Hepatocyte (in vitro differentiated cells): ENCODE measurements at regions not wholly inside any gene's neighbourhood (a gene's known extent, or its start where the extent isn't known, plus 50 kb on each side); places are given as distances from the start of the nearest gene placed in this dataset.

ENCODE experiments used
- EZH2 ChIP-seq: fragments of 200-600 bp; sonication (generic); IDR thresholded peaks from 2 replicates; pipeline ENCODE4 v1.6.1; 2016; ENCODE audit warnings: antibody characterized with exemption, mild to moderate bottlenecking, borderline replicate concordance
- EZH2phosphoT487 ChIP-seq: fragments of 200-600 bp; sonication (generic); IDR thresholded peaks from one replicate; pipeline ENCODE4 v1.6.1; 2018; ENCODE audit warnings: antibody characterized with exemption, mild to moderate bottlenecking, low read depth, moderate library complexity; ENCODE audit not compliant: unreplicated experiment, severe bottlenecking
- TF ChIP-seq, protein P1 (sequence below): fragments of 200-600 bp; sonication (generic); IDR thresholded peaks from 2 replicates; pipeline ENCODE4 v1.5.1; 2016; ENCODE audit warnings: antibody characterized with exemption, mild to moderate bottlenecking; ENCODE audit not compliant: poor library complexity

DNA sequence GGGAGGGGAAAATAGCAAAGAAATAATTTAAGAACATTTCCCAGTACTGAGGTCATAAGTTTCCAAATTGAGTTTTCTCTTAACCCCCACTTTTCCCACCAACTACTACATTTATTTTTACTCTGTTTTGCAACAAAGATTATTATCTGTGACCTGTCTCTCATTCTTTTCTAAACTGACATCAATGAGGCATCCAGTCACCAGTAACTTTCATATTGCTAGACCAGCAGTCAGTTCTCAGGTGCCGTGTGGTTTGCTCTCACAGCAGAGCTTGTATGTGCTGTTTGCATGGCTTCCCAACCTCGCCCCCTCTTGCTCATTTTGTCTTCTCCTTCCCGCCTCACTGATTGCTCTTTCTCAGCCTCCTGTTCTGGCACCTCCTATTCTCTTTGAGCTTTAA lies 1091.3 kb downstream of the TBC1D22A start:
- TF ChIP-seq, protein P1, sequence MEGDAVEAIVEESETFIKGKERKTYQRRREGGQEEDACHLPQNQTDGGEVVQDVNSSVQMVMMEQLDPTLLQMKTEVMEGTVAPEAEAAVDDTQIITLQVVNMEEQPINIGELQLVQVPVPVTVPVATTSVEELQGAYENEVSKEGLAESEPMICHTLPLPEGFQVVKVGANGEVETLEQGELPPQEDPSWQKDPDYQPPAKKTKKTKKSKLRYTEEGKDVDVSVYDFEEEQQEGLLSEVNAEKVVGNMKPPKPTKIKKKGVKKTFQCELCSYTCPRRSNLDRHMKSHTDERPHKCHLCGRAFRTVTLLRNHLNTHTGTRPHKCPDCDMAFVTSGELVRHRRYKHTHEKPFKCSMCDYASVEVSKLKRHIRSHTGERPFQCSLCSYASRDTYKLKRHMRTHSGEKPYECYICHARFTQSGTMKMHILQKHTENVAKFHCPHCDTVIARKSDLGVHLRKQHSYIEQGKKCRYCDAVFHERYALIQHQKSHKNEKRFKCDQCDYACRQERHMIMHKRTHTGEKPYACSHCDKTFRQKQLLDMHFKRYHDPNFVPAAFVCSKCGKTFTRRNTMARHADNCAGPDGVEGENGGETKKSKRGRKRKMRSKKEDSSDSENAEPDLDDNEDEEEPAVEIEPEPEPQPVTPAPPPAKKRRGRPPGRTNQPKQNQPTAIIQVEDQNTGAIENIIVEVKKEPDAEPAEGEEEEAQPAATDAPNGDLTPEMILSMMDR, result no peak
- TF ChIP-seq EZH2 (no peak), EZH2phosphoT487 (no peak)
